Activated CD8-positive, alpha-beta memory T cell treated with anti-CD3 and anti-CD28 coated beads for 1 hour (primary cell): ENCODE measurements at regions not wholly inside any gene's neighbourhood (a gene's known extent, or its start where the extent isn't known, plus 50 kb on each side); places are given as distances from the start of the nearest gene placed in this dataset.

Source experiments
- DNase-seq, 2 donors: peaks; one replicate each; pipeline ENCODE4 v3.0.0-alpha.2; 2020; ENCODE audit warnings: low read depth in 1 of 2; ENCODE audit errors: extremely low read depth in 1 of 2

DNA sequence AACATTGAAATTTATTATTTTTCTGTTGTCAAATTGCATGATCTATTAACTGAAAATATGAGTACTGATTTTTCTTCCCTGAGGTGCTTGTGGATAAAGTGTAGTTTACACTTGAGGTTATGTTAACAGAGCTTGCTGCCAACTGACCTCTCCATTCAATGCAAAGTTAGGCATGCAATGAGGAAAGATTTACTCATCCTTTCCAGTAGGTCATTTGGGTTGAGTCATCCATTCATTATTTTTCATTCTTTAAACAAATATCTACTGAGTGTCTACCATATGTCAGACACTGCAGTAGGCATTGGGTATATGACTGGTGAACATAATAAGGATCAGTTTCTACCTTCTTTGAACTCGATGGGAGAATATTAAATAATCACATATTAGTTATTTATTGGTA, 604.1 kb downstream of the EDEM1 start:
- DNase-seq = no peak

DNA sequence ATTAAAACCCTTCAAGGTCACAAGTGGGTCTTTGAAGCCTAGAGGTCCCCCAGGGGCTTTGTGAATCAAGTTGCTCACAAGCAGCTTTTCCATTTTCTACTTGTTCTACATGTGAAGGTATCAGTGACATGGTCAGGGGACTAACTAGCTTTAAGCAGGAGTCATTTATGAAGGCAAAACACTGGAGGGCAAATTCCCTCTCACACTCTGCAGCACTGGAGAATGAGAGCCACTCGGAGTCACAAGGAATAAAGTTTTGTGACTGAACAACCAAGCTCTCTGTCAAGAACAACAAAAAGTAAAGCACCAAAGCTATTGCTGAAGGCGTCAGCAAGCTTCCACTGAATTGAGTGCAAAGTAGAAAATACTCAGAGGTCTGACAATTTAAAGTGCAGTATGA, 609.0 kb downstream of the EDEM1 start:
- no peak for DNase-seq

DNA sequence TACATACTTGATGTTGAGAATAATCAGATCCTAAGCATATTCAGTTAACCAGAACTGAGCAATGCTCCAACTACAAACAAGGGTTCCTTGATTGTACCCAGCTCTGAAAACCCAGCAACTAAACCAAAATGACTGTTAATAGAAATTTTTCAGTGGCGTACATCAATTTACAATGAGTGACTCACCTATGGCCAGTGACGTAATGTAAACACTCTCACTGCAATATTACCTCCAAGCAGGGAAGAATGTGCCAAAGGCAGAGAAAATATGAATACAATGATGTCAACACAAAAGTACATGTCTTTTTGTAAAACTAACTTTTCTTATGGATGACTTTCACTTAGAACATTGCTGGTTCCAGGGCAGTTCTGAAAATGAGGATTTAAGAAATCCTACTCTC, 611.3 kb downstream of the EDEM1 start:
- DNase-seq = no peak

DNA sequence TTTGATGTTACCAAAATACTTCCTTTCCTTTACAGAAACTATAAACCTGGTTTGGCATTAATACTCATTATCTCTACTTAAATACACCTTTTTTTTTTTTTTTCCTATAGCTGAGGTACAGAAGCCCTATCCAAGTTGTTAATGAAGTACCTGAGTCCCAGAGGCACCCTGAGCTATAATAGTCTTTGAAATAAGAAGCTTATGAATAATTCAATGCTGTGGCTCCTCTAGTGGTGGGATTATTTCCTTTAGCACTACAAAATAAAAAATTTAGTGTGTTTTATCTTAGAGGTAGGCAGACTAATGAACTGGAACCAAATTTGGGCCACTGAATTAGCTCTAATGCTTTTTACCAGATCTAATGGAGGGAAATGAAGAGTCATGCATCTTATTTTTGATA, 611.9 kb downstream of the EDEM1 start:
- DNase-seq = no peak

DNA sequence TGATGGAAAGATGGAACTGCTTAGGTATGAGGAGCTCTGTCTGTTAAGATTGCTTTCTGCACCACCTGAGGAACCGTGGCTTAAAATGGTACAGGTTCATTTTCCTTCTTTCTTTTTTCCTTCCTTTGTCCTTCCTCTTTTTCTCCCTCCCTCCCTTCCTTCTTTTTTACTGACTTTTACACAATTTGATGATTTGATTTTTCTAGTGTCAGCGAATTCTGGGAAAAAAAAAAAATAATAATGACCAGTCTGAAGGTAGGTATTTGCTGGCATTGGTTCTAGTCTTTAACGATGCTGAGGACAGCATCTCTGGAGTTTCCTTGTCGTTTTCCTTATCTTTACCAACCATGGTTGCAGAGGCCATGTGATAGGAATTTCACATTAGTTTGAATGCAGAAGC, 613.5 kb downstream of the EDEM1 start:
- DNase-seq = no peak

- no peak for DNase-seq
Measured at GRCh38 chr3:5806192-5806591, 618.7 kb downstream of the EDEM1 start.

DNA sequence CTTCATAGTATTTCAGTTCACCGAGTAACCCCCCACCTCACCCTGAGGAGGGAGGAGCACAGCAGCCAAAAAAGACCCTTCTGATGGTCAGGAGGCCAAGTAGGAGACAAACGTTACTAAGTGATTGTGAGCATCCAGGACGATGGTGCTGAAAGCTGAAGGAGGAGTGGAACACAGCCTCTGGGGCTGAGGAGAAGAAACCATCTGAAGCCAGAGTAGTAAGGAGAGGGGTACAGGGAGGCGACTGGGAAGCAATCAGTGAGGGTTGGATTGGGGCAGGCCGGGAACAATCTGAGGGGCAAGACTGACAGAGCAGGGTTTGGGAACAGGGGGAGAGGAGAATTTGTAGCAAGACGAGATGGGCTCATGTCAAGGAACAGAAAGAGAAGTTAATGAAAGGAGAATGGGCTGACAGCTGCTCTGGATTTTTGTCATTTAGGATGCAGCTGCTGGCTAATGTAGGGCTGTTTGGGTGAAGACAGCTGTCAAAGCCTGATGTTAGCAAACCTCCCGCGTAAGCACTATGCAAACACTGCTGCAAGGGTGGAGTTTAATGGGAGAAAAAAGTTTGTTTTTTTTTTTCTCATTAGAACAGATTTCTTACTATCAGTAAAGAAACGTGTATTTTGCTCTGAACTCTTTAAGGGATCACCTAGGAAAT, 622.2 kb downstream of the EDEM1 start:
- DNase-seq = no peak

- DNase-seq = no peak
Measured at GRCh38 chr3:5811016-5811415, 623.5 kb downstream of the EDEM1 start.

DNA sequence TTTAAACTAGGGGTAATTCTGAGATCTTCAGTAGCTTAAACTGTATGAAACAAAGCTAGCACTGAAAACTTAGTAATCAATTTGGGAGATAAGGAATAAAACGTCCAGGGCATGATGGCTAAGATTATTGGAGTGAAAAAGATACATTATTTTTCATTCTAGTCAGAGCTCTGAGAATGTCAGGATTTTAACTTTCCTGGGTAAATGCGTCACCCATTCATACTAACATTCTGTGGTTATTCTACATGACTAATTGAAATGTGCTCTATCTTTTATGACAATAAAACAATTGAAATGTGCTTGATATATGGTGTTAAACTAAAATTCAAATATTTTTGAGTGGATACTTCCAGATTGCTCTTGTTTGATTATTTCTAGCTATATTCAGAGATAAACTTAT, 626.0 kb downstream of the EDEM1 start:
- no peak for DNase-seq

- DNase-seq = no peak
Measured at GRCh38 chr3:5822843-5823242, 635.3 kb downstream of the EDEM1 start.

DNA sequence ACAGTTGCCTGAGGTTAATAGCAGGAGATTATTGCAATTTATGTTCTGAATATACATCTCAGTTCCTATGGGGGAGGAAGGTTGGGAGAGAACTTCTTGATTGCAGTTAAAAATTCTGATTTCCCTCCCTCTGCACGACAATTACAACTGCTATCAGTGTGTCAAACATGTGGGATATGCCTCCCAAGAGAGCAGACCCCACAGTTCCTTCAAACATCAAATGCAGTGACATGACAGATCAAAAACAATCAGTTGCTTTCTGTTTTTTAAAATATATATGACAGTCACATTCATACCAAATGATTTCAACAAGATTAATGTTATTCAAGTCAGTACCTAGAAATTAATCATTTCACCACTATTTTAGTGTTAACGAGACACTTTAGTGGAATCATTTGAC, 639.0 kb downstream of the EDEM1 start:
- DNase-seq = no peak

DNA sequence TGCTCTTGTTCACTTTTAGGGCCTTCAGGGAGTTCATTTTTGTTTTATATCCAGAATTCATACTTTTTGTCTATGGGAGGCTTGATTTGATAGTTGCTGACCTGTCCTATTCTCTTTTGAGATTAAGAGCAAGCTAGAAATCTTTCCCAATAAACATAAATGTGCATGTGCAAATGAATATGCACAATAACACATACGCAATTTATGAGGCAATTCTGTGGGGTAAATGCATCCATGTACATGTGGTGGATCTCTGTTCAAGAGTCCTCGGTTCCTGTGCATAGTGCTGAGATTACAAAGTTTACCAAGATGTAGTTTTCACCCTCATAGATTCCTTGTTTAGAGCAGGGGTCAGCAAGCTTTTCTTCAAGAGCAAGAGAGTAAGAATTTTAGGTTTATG, 640.7 kb downstream of the EDEM1 start:
- no peak for DNase-seq

DNA sequence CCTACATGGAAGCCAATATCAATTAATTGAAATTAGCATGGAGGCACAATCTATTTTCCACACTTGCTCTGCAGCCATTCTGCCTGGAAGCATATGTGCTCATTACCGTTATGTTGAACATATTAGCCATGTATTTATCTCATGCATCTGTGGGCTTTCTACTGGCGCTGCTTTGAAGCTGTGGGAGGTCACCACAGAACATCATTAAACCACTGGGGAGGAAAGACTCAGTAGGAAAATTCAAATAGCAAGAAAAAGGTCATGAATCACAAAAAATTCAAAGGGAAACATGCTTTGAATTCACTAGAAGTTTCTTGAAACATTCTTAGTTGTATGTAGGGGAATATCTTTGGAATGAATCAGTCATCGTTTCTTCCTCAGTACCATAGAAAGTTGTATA, 652.5 kb downstream of the EDEM1 start:
- DNase-seq = no peak

- no peak for DNase-seq
Measured at GRCh38 chr3:5841599-5841998, 654.1 kb downstream of the EDEM1 start.

GRCh38 chr3:5846261-5846660, 658.8 kb downstream of the EDEM1 start:
- DNase-seq = no peak

DNA sequence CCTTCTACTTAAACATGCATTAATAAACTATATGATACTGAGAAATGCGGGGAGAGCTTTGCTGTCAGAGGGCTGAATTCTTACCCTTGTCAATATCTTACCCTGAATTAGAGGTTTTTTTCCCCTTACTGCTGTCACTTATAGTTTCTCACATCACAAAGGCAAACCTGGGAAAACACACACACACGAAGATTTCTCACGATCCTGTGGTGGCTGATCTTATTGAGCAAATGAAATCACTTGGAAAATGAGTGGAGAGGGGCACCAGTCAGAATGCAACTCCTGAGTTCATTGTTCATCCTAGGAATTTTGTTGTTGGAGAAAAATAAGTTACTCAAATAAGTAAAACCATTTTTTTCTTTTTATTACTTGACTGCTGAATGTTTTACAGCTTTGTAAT, 673.6 kb downstream of the EDEM1 start:
- no peak for DNase-seq

DNA sequence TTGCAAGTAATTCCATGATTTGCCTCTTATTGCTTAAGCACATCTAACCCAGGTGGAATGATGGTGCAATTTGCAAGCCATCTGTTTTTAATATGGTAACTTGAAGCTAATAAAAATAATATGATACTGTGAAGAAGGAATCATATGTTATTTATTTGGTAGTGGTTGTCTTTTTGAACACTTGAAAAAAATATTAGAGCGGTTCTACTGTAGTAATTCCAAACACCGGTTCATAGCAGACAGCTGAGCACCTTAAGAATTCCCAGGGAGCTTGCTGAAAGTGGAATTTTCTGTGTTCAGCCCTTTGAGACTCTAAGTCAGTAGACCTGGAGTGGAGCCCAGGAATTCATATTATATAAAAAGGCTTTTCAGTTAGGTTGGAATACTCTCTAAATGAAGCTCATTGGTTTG, 687.4 kb downstream of the EDEM1 start:
- no peak for DNase-seq

DNA sequence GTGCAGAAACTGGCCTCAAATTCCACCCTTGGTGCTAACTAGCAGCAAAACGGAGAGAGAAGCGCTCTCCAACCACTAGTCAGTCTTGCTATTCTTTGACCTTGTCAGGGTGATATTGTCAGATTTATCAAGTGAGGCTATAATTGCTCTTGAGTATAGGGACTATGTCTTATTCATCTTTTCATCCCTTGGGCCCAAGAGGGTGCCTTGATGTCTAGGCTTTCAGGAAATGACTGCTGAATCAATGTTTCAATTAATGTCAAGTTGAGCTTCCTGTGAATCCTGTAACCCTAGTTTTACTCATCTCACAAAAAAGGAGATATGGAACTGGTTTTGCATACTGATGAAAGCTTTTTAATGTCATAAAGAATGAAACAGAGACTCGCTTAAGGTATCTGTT, 701.3 kb downstream of the EDEM1 start:
- DNase-seq = no peak

DNA sequence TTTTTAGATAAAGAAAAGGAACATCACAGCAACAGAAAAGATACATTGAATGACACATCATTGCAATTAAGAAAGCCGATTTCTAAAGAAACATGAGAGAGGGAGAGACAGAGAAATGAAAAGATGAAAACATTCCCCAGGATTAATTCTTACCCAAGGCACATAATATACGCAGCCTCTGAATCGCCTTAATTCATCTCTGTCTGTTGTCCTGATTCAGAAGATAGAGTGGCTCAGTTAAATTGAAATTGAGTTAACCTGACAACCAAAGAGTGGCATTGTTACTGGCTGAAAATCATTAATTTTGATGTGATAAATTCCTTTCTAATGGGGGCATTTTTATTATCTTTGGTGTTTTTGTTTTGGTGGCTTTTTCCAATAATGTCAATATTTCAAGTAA, 701.9 kb downstream of the EDEM1 start:
- no peak for DNase-seq

DNA sequence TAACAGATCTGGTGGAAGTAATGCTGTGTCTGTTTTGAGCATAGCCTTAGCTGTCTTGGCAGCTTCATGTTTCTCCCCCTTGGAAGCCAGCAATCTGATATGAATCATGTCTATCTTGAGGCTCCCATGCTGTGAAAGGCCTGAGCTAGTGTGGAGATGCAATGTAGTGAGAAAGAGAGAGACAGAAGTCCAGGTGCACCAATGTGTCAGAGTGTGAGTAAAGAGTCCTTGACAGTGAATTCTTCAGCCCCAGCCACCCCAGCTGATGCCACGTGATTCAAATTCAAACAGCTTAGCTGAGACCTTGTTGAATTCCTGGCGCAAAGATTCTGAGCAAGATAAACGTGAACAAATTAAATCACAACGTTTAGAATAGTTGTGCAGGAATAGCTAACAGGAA, 704.2 kb downstream of the EDEM1 start:
- no peak for DNase-seq

DNA sequence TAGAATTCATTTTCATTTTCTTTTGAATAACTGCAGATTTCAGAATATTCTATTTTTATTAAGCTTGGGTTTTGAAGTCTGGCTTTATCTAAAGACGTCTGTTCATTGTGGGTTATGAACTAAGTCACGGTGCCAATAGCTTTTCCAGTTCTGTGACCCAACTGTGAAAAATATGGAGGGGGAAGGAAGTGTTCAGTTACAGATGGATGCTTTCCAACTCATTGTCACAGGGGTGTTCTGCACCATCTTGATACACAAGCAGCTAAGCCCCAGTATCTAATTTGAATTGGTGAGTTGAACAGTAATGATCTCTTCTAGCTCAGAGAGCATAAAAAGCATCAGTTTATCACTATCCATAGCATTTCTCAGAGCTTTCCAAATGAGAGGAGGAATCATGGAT, 710.6 kb downstream of the EDEM1 start:
- no peak for DNase-seq

- DNase-seq = no peak
Measured at GRCh38 chr3:5899014-5899761, 711.7 kb downstream of the EDEM1 start.

GRCh38 chr3:5917932-5918331, 730.4 kb downstream of the EDEM1 start:
- DNase-seq = no peak
